ENCODE measurements at regions not wholly inside any gene's neighbourhood (a gene's known extent, or its start where the extent isn't known, plus 50 kb on each side); places are given as distances from the start of the nearest gene placed in this dataset.
"Not testable (repeated sequence)": the region's sequence is repeated elsewhere in the genome, so short reads cannot be mapped to it uniquely, and the experiment has no call there.

DNA sequence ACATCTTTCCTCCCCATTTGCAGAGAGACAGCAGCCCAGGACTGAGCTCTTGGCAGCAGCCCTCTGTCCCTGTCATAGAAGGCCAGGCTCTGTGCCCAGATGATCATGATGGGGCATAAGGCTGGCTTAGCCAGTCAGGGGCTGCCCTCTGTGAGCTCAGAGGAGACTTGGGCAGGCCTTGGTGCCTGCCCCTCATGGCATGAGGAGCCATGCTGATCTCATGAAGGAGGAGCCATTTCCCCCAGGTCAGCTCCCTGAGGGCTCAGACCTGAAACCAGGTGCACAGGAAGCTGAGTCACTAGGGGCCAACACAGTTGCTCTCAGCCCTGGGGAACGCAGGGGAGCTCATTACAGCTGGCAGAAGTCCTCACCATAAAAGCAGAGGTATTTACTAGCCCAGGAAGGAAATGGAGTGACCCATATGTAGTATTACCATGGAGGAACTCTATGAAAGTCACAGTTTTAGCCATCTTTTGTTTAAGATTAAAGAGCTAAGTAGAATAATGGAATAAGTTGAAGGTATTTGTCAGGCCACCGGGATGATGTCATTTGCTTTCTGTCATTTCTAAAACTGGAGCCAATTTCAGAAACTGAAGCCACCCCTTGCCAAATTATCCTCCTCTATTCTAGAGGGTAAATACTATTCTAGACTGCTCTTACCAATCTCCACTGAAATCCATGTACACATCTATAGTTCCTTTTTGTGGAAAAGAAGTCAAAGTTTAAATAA is 362.4 kb upstream of the ZNF32 start:
- no peak for DNase-seq (ENCODE audit: low read depth)

DNA sequence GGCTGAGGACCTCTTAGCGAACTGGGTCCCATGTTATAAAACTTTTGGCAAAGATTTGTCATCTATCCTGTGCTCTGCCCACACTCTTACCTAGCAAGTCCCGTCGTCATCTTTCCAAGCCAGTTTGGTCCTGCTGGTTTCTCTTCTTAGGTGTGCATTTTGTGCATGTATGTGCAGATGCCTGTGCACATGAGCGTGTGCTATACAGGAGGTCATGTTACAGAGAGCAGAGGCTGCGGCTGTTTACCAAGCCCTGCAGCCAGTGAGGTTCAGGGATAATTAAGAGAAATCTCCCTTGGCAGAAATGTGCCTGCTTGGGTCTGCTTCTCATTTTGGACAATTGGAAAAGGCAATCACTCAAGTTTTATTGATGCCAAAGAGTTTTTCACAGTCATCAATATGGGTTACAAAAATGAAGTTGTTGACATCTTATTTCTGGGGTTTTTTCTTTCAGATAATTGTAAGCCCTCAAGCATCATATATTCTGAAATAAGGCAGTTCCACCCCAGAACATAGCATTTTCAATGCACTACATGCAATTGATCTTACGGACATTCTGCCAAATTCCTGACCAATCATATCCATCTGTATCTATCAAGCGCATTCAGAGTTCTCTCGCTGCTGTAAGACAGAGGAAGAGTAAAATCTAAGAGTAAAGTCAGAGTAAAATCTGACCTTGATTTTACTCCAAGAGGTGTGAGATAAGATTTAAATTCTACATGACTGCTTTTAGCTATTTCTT is 361.4 kb upstream of the ZNF32 start:
- no peak for DNase-seq (ENCODE audit: low read depth)

DNA sequence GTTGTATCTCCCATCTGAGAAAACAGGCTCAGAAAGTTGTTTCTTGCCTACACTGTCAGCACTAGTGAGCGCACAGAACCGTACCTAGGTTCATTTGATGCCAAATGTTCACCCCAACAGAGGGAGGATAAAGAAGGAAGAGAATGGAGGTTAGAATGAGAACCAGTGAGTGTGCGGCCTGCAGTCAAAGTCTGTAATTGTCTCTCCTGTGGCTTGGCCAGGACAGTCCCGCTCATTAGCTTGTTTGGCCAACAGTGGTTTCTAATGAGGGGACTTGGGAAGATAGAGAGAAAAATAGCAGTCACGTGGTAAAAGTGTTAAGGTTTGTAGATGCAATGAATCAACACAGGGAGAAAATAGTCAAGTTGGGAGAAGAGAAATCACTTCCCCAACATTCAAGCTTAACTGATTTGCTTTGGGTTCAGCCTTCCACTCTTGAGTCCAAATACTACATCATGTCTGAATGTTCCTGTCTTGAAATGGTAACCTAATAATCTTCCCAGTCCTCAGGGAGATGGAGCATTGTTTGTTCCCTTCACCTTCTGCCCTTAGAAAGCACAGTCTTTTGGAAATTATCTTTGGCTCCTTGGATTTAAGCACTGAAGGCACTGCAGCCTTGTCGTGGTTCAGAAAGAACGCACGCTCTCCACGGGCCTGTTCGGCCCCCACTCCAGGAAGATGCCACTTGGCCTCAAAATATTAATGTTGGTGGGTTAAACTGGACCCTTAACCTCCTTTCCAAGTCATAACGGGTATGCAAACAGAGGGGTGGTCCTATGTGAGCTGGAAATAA is 360.4 kb upstream of the ZNF32 start:
- DNase-seq (ENCODE audit: low read depth) = no peak

DNA sequence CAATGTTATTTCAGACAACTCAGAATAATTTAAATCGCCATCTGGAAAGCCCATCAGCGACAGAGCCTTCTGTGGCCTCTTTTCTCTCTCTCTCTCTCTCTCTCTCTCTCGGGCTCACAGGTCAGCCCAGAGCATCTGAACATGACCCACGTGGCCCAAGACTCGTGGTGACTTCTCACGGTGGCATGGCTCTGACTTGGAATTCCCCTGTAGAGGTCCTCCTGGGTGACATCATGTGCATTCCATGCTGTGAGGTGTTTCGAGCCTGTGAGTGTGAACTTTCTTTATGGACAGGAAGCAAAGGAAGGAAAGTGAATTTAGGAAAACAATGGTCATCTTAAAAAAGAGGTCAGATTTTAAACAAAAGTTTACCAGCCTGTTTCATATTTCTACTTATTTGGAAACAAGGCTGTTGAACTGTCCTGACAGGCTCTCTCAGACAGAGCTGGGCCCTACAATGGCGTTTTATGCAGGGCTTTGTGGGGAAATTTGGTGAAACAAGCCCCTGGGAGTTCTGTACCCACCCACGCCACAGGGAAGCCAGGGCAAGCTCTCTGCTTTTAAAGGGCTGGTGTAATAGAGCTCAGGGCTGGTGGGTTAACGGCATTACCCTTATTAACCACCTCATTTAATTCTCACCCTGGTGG is 359.7 kb upstream of the ZNF32 start:
- no peak for DNase-seq (ENCODE audit: low read depth)

DNA sequence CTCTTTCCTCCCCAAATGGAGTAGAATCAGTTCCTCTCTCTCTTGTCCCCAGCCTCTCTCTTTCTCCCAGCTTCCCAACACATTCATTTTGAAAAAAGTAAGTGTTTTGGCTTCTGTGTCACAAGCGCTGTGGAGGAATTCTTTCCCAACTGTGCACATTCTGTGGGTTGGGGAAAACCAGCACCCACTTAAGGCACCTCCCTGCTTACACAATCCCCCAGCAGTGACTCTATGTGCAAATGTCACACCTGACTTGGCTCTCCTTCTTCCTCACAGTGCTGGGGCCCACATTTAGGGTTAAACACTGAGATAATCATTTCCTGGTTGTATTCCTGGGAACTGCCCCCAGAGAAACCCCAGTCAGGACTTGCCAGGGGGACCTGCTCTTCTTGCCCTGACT is 358.1 kb upstream of the ZNF32 start:
- no peak for DNase-seq (ENCODE audit: low read depth)

DNA sequence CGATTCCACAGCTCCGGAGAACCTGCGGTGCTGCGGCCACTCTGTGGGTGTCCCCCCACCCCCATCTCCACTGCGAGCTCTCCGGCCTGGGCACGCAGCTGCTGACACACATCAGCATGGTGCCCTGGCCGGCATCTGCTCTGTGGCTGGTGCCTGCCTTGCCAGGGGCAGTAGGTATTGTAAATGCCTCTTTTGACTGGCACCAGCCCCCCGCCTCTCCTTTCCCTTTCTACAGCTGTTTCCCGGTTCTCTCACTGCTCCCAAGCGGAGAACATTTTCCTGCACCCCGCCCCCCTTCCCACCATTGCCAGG is 357.1 kb upstream of the ZNF32 start:
- DNase-seq (ENCODE audit: low read depth) = no peak

DNA sequence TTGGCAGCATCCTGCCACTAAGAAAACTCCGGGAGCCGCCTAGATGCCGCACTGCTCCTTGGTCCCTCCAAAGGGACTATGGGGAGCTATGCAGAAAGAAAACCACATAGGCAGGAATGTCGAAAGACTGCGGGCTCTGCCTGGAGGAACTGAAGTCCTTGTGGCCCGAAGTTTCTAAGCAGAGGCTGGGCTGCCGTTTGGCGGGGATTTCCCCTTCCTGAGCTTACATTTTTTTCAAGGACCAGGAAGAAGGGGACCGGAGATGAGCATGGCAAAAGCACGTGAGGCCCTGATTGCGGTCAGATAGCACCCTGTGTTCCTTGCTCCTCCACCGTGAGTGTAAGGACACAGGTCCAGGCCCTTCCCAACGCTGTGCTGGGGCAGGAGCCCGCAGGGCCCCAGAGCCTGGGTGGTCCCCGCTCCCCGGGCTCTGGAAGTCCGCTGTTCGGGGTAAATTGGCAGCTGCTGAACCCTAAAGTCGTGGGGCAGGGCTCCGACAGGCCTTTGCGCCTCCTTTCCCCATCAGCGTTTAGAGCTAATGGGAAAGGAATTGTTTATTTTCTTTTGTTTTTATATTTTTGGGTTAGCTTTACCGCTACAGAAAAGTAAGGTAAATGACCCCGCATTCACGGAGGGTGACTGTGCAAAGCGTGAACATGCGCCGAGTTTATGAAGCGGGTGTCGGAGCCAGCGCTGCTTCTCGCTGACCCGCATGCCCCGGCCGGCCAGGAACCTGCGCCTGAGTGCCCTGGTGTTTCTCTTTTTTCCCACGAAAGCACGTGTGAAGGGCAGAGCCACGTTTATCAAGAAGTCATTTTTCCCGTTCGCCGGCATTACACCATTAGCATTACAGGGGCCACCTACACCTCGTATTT is 356.5 kb upstream of the ZNF32 start:
- no peak for DNase-seq (ENCODE audit: low read depth)

DNA sequence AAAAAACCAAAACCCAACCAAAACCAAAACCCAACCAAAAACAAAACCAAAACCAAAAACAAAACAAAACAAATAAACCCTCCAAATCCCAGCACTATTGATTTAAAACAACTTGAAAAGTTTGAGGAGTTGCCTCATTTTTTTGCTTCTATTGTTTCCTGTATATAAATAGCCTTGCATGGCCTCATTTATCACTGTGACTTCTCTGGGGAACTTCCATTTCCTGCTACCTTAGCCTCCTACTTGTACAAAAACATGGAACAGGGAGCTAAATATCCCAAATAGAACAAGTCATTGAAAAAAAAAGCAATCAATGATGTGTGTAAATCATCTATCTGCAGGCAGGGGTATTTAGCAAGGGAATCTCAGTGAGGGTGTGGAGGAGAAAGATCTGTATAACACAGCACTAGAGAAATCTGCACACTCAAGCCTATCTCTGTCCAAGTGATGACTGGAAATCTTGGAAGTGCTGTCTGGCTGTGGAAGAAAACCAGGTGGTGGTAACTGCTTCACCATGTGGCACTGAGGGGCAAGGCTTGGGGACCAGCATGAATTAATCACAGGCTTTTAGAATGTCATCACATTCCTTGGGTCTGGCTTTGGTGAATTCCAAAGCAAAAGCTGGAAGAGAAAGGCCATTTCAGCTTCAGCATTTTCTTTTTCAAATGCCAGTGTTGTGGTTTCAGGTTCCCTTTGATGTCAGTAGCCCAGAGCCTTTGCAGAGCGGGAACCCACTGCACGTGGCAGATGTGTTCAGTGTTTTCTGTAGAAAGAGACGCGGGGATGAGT is 349.5 kb upstream of the ZNF32 start:
- peak; percentile 13 for DNase-seq (ENCODE audit: low read depth)

DNA sequence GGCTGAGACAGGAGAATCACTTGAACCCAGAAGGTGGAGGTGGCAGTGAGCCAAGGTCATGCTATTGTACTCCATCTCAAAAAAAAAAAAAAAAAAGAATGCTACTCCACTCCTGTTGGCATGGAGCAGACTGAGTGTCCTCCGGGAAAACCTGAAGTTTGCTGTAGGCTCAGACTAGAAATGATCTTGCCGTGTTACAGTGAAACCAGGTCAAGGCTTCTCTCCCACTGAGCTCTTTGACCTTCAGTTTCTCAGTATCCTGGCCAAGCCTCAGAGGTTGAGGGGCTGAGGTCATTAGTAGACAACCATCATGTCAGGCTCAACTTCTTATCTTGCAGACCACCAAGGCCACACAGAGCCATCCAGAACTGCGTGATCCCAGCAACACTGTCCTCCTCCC is 348.6 kb upstream of the ZNF32 start:
- no peak for DNase-seq (ENCODE audit: low read depth)

DNA sequence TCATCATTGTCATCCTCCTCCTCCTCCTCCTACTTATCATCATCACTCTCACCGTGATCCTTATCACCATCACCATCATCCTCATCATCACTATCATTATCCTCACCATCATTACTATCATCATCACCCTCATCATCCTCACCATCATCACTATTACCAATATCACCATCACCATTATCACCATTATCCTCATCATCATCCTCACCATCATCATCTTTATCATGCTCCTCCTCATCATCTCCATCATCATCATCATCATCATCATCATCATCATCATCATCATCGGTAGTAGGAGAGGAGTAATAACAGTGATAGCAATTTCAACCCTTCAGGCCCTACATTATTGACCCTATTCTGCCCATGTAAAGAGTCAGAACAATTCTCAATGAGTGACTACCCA is 345.9 kb upstream of the ZNF32 start:
- no peak for DNase-seq (ENCODE audit: low read depth)

DNA sequence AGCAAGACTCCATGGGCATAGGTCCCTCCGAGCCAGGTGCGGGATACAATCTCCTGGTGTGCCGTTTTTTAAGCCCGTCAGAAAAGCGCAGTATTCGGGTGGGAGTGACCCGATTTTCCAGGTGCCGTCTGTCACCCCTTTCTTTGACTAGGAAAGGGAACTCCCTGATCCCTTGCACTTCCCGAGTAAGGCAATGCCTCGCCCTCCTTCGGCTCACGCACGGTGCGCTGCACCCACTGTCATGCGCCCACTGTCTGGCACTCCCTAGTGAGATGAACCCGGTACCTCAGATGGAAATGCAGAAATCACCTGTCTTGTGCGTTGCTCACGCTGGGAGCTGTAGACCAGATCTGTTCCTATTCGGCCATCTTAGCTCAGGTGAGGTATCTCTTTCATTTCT is 344.1 kb upstream of the ZNF32 start:
- not testable (repeated sequence) for DNase-seq (ENCODE audit: low read depth)

DNA sequence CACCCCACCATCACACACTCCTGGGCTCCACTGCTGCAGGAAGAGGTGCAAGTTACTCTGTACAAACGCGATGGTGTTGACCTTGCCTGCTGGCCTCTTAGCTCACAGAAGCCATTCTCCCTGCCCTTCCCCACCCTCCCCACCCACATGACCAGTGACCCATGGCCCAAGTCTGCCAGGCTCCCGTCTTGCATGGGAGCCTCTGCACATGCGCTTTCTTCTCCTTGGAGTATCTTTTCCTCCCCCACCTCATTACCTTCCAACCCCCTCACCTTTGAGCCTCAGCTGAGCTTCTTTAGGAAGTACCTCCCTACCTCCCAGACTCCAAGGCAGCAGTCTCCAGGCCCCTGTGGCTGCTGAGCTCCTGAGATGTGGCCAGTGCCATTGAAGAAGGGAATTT is 337.7 kb upstream of the ZNF32 start:
- no peak for DNase-seq (ENCODE audit: low read depth)

DNA sequence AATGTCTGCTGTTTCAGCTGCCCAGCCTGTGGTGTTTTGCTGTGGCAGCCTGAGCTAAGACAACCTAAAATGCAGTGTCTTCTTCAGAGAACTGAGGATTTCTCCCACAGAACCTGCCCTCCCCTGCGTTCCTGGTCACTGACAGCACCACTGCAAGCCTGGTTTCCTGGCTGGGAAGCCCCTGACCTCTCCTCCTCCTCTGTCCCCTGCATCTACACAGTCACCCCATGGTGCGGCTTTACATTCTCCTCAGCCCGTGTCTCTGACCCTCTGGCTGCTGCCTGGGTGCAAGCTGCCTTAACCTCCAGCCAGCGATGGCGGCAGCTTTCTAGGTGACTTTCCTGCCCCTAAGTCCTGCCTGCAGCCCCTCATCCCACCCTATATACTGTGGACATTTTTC is 337.3 kb upstream of the ZNF32 start:
- no peak for DNase-seq (ENCODE audit: low read depth)

DNA sequence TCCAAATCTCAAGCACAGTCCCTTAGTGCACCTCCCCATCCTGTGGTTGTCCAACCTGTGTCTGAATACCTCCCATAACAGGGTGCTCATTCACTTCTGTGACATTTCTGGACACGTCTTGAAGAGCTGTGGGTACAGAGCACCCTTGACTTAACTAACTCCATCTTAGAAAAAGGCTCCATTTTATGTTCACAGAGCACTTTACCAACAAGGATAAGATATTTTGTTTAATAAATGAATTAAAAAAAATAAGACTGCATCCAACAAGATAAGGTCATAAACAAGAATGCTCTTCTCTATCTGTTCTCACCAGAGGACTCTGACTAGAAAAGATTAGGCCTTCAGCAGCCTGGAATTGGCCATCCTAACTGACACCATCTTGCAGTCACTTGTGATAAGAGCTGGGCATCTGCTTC is 335.2 kb upstream of the ZNF32 start:
- no peak for DNase-seq (ENCODE audit: low read depth)

DNA sequence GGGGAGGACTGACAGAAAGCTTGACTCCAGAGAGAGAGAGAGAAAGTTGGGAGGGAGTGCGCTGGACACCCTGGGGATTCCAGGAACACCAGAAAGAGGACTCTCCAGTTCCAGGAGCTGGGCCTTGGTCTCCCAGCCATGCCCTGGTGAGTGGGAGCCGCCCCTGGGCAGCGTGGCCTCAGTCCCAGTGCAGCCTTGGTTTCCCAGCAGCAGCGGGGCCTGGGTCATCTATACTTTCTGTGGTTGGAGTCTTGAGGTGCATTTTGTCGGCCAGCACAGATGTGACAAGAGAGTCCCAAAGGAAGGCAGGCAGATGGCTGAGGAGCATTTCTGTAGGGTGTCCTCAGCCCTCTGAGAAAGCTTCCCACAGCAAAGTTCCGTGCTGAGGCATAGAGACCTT is 334.7 kb upstream of the ZNF32 start:
- DNase-seq (ENCODE audit: low read depth) = no peak

DNA sequence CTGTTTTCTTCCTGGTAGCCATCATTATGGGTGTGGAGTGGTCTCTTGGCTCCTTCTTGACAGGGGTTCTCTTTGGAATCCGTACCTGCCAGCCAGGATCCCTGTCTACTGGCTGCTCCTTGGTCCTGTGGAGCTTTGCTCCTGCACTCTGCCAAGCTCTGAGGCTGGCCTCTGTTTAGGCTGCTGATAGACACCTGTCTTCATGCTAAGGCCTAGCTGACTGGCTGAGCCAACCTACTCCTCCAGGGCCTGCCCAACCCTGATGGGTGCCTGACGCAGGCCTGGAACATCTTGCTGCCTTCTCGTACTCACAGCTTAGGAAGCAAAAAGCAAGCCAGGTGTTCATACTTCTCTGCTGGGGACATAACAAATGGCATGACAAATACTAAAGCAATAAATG is 333.6 kb upstream of the ZNF32 start:
- DNase-seq (ENCODE audit: low read depth) = no peak

DNA sequence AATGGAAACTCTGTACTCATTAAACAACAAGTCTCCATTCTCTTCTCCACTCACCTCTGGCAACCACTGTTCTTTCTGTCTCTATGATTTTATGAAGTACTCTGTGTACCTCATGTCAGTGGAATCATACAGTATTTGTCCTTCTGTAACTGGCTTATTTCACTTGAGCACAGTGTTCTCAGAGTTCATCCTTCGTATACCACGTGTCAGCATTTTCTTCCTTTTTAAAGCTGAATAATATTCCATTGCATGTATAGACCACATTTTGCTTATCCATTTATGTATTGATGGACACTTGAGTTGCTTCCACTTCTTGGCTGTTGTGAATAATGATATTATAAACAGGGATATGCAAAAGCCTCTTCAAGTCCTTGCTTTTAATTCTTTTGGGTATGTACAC is 333.0 kb upstream of the ZNF32 start:
- no peak for DNase-seq (ENCODE audit: low read depth)

DNA sequence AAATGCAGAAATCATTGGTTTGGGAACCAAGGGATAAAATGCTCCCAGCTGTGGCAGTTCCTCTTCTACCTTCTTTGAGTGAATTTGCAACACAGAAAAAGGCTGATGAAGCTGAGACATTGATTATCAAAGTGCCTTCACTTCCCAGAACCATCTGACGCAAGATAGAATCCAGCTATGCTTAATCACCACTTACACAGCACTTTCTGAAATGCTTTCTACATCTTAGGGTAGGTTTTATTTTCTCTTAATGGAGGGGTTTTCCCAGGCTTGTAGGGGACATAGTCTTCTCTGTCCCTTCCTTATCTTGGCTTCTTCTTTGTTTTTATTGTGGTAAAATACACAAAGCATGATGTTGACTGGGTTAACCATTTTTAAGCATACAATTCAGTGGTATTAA is 332.6 kb upstream of the ZNF32 start:
- no peak for DNase-seq (ENCODE audit: low read depth)

DNA sequence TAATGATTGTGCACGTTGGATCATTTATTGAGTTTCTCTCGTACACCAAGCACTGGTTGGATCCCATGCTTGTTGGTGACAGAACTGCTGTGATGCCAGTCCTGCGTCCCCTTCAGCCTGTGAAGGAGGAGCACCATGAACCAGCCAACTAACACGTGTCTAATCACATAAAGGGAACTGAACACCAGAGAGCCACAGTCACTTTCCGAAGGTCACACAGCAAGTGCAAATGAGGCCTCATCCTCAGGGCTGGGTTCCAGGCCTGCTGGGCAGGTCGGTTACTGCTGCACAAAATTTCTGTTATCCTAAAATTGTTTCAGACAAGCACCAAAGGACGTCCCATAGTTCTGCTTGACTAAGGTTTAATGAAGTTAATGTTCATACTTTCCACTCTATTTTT is 332.0 kb upstream of the ZNF32 start:
- DNase-seq (ENCODE audit: low read depth) = no peak

DNA sequence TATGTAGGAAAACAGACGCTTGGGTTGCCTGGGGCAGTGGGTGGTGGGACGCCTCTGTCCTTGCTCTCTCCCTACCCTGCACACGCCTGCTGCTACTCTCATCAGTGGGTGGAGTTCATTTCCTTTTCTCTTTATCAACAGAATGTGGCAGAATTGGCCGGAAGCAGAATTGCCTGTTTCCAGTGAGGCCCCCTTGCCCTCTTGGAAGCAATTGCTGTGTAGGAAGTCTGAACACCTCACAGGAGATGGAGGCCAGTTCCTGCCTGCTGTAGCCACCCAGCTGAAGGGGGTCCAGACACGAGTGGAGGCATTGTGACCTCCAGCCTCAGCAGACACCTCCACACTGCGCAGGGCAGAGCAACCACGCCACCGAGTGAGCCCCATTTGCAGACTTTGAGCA is 331.6 kb upstream of the ZNF32 start:
- DNase-seq (ENCODE audit: low read depth) = no peak

Measured in myocyte (in vitro differentiated cells).